ENCODE measurements at regions not wholly inside any gene's neighbourhood (a gene's known extent, or its start where the extent isn't known, plus 50 kb on each side); places are given as distances from the start of the nearest gene placed in this dataset.

DNA sequence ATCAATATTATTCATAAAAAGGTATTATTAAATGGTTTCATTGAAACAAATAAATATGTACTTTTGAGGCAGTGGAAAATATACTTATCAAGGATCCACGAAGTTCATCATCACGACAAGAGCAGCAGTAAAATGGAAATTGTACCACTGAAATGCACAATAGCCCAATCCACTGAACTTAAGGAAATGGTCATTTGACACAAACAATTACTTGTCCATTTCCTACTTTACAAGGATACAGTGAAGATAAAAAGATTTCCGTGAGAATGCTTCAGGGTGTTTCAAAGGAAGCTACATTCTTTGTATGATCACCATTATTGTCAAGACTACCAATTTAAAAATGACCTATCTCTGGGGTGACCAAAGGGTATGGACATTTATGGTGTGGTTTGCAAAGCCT lies 210.3 kb downstream of the SYK start:
- TF ChIP-seq GATA2 (IDR thresholded peaks at IDR 0.05; ENCODE audit: low read depth, low read length) (no peak), GATA3 (IDR thresholded peaks at IDR 0.05; ENCODE audit: low read depth, low read length) (no peak)

All from SH-SY5Y (cell line).